Neural crest cell (in vitro differentiated cells): ENCODE measurements at regions not wholly inside any gene's neighbourhood (a gene's known extent, or its start where the extent isn't known, plus 50 kb on each side); places are given as distances from the start of the nearest gene placed in this dataset.

ENCODE experiments used
- DNase-seq: peaks from one replicate; pipeline ENCODE4 v3.0.0; 2021; ENCODE audit warnings: low read depth, mixed read lengths, low spot score
- H3K27ac Mint-ChIP-seq: one replicate; pipeline ENCODE4 v1.8.0; 2021; ENCODE audit warnings: mild to moderate bottlenecking, mixed read lengths; ENCODE audit not compliant: unreplicated experiment
- H3K27me3 Mint-ChIP-seq: 2 replicates; pipeline ENCODE4 v1.8.0; 2021; ENCODE audit warnings: low read depth, mild to moderate bottlenecking, mixed read lengths
- H3K36me3 Mint-ChIP-seq: 2 replicates; pipeline ENCODE4 v1.8.0; 2021; ENCODE audit warnings: low read depth, mild to moderate bottlenecking, mixed read lengths
- H3K4me1 Mint-ChIP-seq: 2 replicates; pipeline ENCODE4 v1.8.0; 2021; ENCODE audit warnings: mixed read lengths
- H3K4me3 Mint-ChIP-seq: one replicate; pipeline ENCODE4 v1.8.0; 2021; ENCODE audit warnings: mild to moderate bottlenecking, mixed read lengths
- H3K9me3 Mint-ChIP-seq: 2 replicates; pipeline ENCODE4 v1.8.0; 2021; ENCODE audit warnings: mixed read lengths
- TF ChIP-seq, protein P1 (sequence below): fragments of 200-600 bp; sonication (generic); conservative IDR thresholded peaks from 2 replicates; pipeline ENCODE4 v1.5.0; 2021; ENCODE audit warnings: antibody characterized with exemption, mild to moderate bottlenecking

GRCh38 chr12:113580437-113580836, 108.8 kb upstream of the LHX5 start:
- H3K4me1 Mint-ChIP-seq = no peaks in the 10 kb centered on the region

DNA sequence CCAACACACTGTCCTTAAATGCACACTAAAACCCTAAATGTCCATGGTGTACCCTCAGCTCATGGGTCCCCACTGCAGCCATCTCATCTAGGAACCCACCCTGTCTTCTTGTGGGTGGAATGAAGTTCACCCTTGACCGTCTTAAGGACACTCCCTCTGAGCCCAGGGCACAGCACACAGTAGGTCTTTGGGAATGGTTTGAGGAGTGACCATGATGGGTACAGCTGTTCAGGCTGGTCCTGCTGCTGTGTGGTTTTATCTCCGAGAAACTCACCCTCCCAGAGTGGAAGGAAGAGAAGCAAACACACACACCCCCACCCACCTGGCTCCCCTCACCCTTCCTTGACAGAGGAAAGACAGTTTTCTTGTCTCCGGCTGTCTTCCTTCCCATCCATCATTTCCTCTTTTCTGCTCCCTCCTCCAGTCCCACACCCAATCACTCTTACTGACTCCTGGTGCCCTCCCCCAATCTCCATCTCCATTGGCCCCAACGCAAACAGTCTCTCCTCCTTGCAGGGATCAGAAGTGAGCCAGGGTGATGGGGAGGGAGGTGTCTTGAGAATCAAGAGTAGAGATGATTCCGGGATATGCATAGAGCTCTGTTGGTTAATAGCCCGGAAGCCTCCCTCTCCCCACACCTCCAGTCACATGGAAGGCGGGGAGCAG, 105.9 kb upstream of the LHX5 start:
- no peak for DNase-seq
- Mint-ChIP-seq H3K9me3 (no peaks in the 10 kb centered on the region), H3K27me3 (peaks cover 83% of the 10 kb centered on the region), H3K36me3 (no peaks in the 10 kb centered on the region), H3K4me3 (no peak overlapping the region), H3K4me1 (no peaks in the 10 kb centered on the region), H3K27ac (no peak overlapping the region)
- TF ChIP-seq, protein P1, sequence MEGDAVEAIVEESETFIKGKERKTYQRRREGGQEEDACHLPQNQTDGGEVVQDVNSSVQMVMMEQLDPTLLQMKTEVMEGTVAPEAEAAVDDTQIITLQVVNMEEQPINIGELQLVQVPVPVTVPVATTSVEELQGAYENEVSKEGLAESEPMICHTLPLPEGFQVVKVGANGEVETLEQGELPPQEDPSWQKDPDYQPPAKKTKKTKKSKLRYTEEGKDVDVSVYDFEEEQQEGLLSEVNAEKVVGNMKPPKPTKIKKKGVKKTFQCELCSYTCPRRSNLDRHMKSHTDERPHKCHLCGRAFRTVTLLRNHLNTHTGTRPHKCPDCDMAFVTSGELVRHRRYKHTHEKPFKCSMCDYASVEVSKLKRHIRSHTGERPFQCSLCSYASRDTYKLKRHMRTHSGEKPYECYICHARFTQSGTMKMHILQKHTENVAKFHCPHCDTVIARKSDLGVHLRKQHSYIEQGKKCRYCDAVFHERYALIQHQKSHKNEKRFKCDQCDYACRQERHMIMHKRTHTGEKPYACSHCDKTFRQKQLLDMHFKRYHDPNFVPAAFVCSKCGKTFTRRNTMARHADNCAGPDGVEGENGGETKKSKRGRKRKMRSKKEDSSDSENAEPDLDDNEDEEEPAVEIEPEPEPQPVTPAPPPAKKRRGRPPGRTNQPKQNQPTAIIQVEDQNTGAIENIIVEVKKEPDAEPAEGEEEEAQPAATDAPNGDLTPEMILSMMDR = no peak

More at GRCh38 chr12:113580437-113580836, 108.8 kb upstream of the LHX5 start:
- DNase-seq = no peak
- no peaks in the 10 kb centered on the region for H3K36me3 Mint-ChIP-seq
- TF ChIP-seq, protein P1 = no peak
- H3K27me3 Mint-ChIP-seq = peaks cover 87% of the 10 kb centered on the region
- no peaks in the 10 kb centered on the region for H3K9me3 Mint-ChIP-seq
- H3K4me3 Mint-ChIP-seq = no peak overlapping the region
- no peak overlapping the region for H3K27ac Mint-ChIP-seq

- TF ChIP-seq, protein P1 = no peak
- Mint-ChIP-seq H3K4me1 (no peaks in the 10 kb centered on the region), H3K27me3 (peaks cover 85% of the 10 kb centered on the region), H3K27ac (no peak overlapping the region), H3K4me3 (no peak overlapping the region), H3K36me3 (no peaks in the 10 kb centered on the region), H3K9me3 (no peaks in the 10 kb centered on the region)
- no peak for DNase-seq
Measured at GRCh38 chr12:113575386-113575785, 103.7 kb upstream of the LHX5 start.

GRCh38 chr12:113573148-113573547, 101.5 kb upstream of the LHX5 start:
- Mint-ChIP-seq H3K27me3 (peaks cover 77% of the 10 kb centered on the region), H3K4me1 (no peaks in the 10 kb centered on the region), H3K4me3 (no peak overlapping the region), H3K27ac (no peak overlapping the region), H3K9me3 (no peaks in the 10 kb centered on the region), H3K36me3 (no peaks in the 10 kb centered on the region)
- TF ChIP-seq, protein P1 = no peak
- no peak for DNase-seq

GRCh38 chr12:113571713-113572112, 100.0 kb upstream of the LHX5 start:
- Mint-ChIP-seq H3K36me3 (no peaks in the 10 kb centered on the region), H3K9me3 (no peaks in the 10 kb centered on the region), H3K27ac (no peak overlapping the region), H3K4me3 (no peak overlapping the region), H3K27me3 (peaks cover 64% of the 10 kb centered on the region), H3K4me1 (no peaks in the 10 kb centered on the region)
- TF ChIP-seq, protein P1 = no peak
- DNase-seq = no peak
